ENCODE measurements at regions not wholly inside any gene's neighbourhood (a gene's known extent, or its start where the extent isn't known, plus 50 kb on each side); places are given as distances from the start of the nearest gene placed in this dataset.

GRCh38 chr12:71071536-71072097, 86.2 kb downstream of the TSPAN8 start:
- Histone ChIP-seq H3K4me3 (no peak overlapping the region), H3K27me3 (no peaks in the 10 kb centered on the region), H3K4me1 (no peaks in the 10 kb centered on the region), H3K27ac (no peak overlapping the region), H3K36me3 (no peaks in the 10 kb centered on the region), H3K9me3 (no peaks in the 10 kb centered on the region)
- TF ChIP-seq CTCF (IDR thresholded peaks at IDR 0.05) (no peak), POLR2A (IDR thresholded peaks at IDR 0.05) (no peak)
- 42 to 74% methylated on average over 3 of the region's 3 CpGs for WGBS, 2 donors
- intact Hi-C loops (cut with DNase I), result no loop called here
- DNase-seq, result no peak

GRCh38 chr12:71070416-71071128, 87.2 kb downstream of the TSPAN8 start:
- 88 to 95% methylated on average over 3 of the region's 3 CpGs for WGBS, 2 donors
- H3K4me1 ChIP-seq, result no peaks in the 10 kb centered on the region
- no peaks in the 10 kb centered on the region for H3K36me3 ChIP-seq
- no peak overlapping the region for H3K4me3 ChIP-seq
- H3K27ac ChIP-seq, result no peak overlapping the region
- no peaks in the 10 kb centered on the region for H3K9me3 ChIP-seq
- no peak for DNase-seq
- no peaks in the 10 kb centered on the region for H3K27me3 ChIP-seq
- intact Hi-C loops (cut with DNase I), result no loop called here
- TF ChIP-seq CTCF (IDR thresholded peaks at IDR 0.05) (no peak), POLR2A (IDR thresholded peaks at IDR 0.05) (no peak)

- Histone ChIP-seq H3K27ac (no peak overlapping the region), H3K36me3 (no peaks in the 10 kb centered on the region), H3K27me3 (no peaks in the 10 kb centered on the region), H3K9me3 (no peaks in the 10 kb centered on the region), H3K4me3 (no peak overlapping the region), H3K4me1 (no peaks in the 10 kb centered on the region)
- TF ChIP-seq POLR2A (IDR thresholded peaks at IDR 0.05) (no peak), CTCF (IDR thresholded peaks at IDR 0.05) (no peak)
- intact Hi-C loops (cut with DNase I), result no loop called here
- no peak for DNase-seq
- WGBS, 2 donors, result 81 to 84% methylated on average over 2 of the region's 2 CpGs
Observed at GRCh38 chr12:71069311-71069710, 88.5 kb downstream of the TSPAN8 start.

DNA sequence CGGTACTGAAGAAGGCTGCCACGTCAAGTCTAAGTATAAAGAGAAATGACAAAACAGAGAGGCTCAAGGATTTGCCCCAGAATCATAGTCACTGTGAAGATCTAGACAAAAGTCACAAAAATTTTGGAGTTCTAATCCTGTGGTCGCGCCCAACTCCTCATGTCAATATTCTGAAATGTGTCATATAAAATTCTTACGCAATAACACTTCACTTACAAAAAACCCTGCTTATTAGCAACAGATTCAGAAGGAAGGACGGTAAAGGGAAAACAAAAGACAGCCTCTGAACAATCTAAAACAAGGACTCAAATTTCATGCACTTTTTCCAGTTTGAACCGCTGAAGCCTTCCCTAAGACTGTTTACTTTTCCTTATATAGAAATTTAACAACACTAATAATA, 94.7 kb downstream of the TSPAN8 start:
- intact Hi-C loops (cut with DNase I), result no loop called here
- 75 to 84% methylated on average over 6 to 7 of the region's 7 CpGs for WGBS, 2 donors
- Histone ChIP-seq H3K4me3 (no peak overlapping the region), H3K36me3 (no peaks in the 10 kb centered on the region), H3K27me3 (no peaks in the 10 kb centered on the region), H3K4me1 (no peaks in the 10 kb centered on the region), H3K27ac (no peak overlapping the region), H3K9me3 (no peaks in the 10 kb centered on the region)
- no peak for DNase-seq
- TF ChIP-seq POLR2A (IDR thresholded peaks at IDR 0.05) (no peak), CTCF (IDR thresholded peaks at IDR 0.05) (no peak)

DNA sequence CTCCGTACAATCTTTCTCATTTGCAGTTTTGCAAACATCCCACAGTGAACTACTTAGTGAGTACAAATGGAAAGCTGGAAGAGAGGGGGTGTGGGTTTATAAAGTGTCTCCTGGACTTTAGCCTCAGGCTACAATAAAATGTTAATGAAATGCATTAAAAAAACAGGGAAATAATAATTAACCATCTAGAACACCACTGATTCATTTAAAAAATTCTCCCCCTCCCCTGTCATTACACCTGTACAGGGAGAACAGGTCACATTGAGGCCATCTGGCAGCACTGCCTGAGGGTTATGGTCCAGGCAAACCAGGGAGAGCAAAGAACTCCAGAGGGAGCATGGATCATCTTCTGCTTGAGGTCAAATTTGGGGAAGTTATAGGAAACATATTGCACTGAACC, 96.3 kb downstream of the TSPAN8 start:
- 78 to 82% methylated on average over 1 of the region's 1 CpG for WGBS, 2 donors
- no peaks in the 10 kb centered on the region for H3K4me1 ChIP-seq
- H3K9me3 ChIP-seq, result no peaks in the 10 kb centered on the region
- H3K27ac ChIP-seq, result no peak overlapping the region
- H3K27me3 ChIP-seq, result no peaks in the 10 kb centered on the region
- no peak for TF ChIP-seq CTCF (IDR thresholded peaks at IDR 0.05)
- no peak for TF ChIP-seq POLR2A (IDR thresholded peaks at IDR 0.05)
- H3K4me3 ChIP-seq, result no peak overlapping the region
- no peaks in the 10 kb centered on the region for H3K36me3 ChIP-seq
- intact Hi-C loops (cut with DNase I), result no loop called here
- no peak for DNase-seq
